Nucleus accumbens (tissue), 56 donors: ENCODE measurements at regions not wholly inside any gene's neighbourhood (a gene's known extent, or its start where the extent isn't known, plus 50 kb on each side); places are given as distances from the start of the nearest gene placed in this dataset.
"Not testable (repeated sequence)": the region's sequence is repeated elsewhere in the genome, so short reads cannot be mapped to it uniquely, and the experiment has no call there.

Experiments
- DNase-seq, 56 donors: peaks; one replicate each; lab custom pipeline; 2025; lab: John Stamatoyannopoulos, UW

- no peak for DNase-seq
These were observed 491.9 kb upstream of the PROK2 start for GRCh38 chr3:72276806-72277205.

DNA sequence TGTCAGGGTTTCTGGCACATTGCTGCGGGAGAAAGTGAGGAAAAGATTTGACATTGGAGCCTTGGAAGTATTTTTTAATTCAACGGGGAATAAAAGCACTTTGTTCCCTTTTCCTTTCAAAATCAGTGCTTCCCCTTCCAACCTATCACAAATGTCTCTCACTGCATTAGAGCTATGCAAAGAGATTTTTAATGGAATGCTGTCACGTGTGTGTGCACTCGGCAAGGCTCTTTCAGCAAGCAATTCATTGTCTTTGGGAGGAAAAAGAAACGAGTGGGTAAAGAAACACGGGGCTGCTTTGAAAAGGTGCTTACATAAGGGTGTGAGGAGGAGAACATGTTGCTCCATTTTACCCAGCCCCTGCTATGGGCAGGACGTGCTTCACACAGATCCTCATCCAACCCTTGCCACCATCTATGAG, 490.4 kb upstream of the PROK2 start:
- peak in 37 of 56 donors; percentile 16 to 82 (median 60) for DNase-seq

- peak in 32 of 56 donors; percentile 11 to 77 (median 54) for DNase-seq
These were observed 489.8 kb upstream of the PROK2 start for GRCh38 chr3:72274493-72275330.

DNA sequence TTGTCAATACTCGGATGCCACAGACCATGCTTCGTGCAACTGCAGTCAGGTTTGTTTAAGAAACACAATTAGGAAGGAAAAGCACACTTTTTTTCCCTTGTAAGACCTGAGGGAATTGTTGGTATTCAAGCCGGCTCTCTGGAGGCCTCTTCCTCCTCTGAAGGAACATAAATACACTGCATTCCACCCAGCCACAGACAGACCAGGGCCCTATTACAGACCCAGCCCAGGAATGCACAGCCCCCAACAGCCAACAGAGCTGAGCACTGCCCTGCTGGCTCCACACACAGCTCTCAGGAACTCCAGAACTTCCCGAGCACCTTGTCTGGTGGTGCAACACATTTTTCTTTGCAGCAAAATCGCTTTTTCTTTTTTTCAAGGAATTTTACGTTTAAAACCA, 488.7 kb upstream of the PROK2 start:
- no peak for DNase-seq

DNA sequence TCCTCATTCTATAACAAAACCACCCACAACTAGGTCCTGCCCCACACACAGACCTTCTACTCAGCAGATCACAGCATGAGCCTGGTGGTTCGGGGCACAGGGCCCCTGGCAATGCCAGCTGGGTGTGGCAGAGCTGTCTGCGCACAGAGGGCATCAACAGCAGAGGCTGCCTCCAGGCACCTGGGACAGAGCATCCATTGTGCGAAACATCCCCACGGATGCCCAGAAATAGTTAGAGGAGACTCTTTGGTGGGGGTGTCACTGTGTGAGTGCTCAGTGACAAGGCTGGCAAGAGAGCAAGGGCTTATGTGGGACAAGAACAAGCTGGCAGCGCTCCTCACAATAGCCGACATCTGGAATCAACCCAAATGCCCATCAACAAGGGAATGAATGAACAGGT, 487.4 kb upstream of the PROK2 start:
- DNase-seq, result peak in 43 of 56 donors; percentile 6 to 88 (median 55)

GRCh38 chr3:72271923-72272322, 487.0 kb upstream of the PROK2 start:
- no peak for DNase-seq

DNA sequence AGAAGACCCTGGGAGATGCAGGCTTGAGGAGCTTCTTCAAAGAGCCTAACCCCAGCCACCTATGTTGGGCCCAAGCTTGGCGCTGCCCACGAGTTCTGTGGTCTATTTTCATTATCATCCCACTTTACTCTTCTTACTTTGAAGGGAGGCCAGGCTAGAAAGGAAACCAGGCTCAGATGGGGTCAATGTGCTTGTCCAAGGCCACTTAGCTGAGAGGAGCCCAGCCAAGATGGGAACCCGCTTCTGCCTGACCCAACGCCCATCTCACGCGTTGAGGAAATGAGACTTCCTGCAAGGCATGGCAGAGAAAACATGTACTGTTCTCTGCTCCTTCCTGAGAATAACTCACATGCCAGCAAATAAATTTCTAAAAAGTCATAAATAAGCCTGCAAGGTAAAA, 486.3 kb upstream of the PROK2 start:
- no peak for DNase-seq

DNA sequence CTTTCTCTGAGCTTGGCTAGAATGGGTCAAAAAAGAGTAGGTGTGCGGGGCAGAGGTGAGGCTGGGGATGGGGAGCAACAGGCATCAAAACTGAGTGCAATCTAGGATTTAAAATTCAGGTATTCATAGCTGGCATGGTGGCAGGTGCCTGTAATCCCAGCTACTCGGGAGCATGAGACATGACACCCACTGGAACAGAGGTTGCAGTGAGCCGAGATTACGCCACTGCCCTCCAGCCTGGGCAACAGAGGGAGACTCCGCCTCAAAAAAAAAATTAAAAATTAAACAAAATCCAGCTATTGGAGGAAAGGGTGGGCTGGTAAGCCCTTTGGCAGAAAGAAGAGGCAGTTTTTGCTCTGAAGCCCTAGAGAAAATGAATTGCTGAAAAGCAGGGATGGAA, 485.8 kb upstream of the PROK2 start:
- no peak for DNase-seq

- DNase-seq, result peak in 3 of 56 donors; percentile 6 to 32 (median 28)
These were observed 485.2 kb upstream of the PROK2 start for GRCh38 chr3:72270072-72270681.

DNA sequence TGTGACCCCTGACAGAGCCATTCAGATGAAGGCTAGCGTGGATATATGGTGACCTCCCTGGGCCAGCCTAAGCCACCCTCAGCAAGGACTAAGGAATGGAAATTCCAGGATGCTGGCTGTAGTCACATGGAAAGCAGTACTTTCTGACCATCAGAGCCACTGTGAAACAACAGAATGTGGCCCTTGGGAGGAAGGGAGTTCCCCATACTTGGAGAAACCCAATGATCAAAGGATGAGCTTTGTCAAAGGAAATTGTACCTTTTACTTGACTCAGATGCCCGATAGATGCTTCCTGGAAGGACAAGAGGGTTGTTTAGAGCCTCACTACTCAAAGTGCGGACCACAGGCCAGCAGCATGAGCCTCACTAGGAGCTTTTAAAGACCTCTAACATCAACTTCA, 484.5 kb upstream of the PROK2 start:
- no peak for DNase-seq

DNA sequence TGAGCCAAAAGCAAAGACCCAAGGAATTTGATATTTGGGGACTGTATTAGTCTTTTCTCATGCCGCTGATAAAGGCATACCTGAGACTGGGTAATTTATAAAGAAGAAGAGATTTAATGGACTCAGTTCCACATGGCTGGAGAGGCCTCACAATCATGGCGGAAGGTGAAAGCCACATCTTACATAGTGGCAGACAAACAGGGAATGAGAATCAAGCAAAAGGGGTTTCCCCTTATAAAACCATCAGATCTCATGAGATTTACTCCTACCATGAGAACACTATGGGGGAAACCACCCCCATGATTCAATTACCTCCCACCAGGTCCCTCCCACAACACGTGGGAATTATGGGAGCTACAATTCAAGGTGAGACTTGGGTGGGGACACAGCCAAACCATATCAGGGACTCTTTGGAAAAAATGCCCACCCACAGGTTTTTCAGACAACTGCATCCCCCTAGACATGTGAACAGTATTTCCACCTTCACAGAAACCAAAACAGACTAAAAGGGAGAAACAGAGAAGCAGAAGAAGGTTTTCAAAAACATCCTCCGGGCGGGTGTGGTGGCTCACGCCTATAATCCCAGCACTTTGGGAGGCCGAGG, 482.1 kb upstream of the PROK2 start:
- not testable (repeated sequence) for DNase-seq

GRCh38 chr3:72266016-72266370, 481.0 kb upstream of the PROK2 start:
- no peak for DNase-seq

DNA sequence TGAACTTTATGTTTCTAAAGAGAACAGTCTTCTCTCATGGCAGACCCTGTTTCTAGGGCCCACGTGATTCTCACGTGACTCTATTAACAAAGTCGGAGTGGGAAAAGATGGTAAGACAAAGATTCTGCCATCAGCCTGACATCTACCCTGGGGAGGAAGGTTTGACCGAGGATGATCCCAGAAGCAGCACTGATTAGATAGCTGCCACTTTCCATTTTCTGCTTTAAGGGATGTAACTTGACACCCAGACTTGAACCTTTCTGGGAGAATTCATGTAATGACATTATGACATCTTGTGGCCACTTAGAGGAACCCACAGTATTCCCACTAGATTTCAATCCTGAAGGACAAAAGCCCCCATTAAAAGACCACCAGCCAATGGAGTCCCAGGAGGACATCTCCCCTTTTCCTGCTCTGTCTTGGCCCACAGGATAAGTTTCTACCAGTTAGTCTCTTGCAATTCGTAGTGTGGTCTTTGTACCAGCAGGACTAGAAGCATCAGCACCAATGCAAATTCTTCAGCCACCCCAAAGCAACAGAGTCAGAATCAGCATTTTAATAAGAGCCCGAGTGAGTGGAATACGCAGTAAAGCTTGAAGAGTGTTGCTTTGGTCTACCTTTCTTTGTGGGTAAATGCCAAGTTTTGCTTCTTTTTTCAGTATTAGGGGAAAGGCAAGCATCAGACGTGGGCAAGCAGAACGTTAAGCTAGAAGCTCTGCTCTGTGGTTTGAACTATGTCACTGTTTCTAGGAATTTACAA, 480.5 kb upstream of the PROK2 start:
- DNase-seq, result no peak

DNA sequence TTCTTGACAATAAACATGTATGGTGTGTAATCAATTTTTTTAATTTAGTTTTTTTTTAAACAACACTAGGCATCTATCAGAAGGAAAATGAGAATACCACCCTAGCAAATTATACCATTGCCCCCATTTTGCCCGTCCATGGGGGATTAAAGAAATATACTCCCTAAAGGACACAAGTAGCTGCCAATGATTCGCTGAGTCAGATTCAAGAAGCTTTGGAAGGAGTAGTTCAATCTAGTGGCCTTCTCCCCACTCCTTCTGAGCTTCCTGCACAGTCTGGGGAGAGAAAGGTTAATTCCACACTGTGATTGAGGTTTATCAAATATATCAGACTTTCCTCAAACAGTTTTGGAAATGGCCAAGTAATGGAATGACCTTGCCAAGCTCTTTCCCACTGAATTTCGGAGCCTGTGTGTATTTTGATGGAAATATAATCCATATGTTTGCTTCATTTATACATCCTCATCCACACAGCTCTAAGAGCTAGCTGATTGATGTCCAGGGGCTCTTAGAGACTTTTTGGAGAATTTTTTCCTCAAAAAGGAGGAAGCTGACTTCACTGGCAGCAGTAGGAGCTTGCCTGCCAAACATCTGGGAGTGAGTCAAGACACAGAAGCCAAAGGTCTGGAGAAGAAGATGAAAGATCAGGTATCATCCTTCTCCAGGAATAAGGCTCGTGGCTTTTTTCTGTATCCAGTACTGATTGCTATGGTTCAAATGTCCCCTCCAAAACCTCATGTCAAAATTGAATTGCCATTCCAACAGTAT, 478.5 kb upstream of the PROK2 start:
- no peak for DNase-seq

DNA sequence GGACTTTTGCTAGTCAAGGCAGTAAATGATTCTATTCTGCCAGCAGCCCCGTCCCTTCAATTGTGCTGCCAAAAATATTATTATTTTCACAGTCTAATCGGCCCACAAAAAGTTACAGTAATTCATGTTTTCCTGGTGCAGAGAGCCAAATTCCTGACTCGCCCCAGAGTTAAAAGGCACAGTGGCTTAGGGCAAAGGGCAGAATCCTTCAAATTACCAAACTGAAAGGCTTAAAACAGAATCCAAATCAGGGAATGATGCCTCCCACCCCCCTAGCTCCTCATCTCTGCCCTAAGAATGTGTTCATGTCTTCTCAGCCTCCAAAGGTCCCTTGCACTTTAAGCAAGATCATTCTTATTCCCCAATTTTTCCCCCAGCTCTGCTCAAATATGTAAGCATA, 477.8 kb upstream of the PROK2 start:
- no peak for DNase-seq

- peak in 1 of 56 donors; percentile 10 for DNase-seq
These were observed 476.9 kb upstream of the PROK2 start for GRCh38 chr3:72261566-72262564.

- DNase-seq, result peak in 9 of 56 donors; percentile 10 to 38 (median 29)
These were observed 475.6 kb upstream of the PROK2 start for GRCh38 chr3:72260588-72260910.

DNA sequence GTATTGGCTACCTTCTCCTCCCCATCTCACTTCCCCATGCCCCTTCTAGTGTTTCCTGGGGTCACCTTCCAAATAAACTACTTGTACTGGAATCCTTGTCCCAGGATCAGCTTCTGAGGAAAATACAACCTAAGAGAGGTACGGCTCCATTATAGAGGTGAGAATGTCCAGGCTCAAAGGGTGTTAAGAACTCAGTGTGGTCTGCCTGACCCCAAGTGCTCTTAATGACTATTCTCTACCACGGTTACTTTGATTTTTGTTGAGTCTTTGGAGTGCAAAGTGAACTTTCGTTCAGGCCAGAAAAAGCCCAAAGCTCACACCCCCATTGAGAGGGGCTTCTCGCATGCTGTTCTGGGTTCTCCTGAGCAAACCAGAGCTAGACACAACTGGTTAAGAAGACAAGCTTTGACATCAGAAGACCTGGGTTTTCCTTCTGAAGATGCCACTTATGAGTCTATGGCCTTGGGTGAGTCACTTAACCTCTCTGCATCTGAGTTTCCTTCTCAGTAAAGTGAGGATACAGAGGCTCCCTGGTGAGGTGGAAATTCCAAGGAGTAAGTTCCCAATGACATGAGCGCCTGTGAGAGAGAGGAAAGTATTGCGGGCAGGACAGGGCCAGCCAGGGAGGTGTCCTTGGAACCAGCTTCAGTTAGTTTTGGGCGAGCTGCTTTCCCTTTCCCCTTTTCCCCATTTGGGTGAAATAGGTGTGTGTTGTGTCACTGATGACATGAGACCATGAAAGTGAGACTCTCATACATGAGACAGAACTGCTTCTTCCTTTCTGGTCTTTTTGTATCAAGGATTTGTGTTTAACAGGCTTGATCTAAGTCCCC, 475.0 kb upstream of the PROK2 start:
- DNase-seq, result no peak
